ENCODE measurements at regions not wholly inside any gene's neighbourhood (a gene's known extent, or its start where the extent isn't known, plus 50 kb on each side); places are given as distances from the start of the nearest gene placed in this dataset.
"Not testable (repeated sequence)": the region's sequence is repeated elsewhere in the genome, so short reads cannot be mapped to it uniquely, and the experiment has no call there.

DNA sequence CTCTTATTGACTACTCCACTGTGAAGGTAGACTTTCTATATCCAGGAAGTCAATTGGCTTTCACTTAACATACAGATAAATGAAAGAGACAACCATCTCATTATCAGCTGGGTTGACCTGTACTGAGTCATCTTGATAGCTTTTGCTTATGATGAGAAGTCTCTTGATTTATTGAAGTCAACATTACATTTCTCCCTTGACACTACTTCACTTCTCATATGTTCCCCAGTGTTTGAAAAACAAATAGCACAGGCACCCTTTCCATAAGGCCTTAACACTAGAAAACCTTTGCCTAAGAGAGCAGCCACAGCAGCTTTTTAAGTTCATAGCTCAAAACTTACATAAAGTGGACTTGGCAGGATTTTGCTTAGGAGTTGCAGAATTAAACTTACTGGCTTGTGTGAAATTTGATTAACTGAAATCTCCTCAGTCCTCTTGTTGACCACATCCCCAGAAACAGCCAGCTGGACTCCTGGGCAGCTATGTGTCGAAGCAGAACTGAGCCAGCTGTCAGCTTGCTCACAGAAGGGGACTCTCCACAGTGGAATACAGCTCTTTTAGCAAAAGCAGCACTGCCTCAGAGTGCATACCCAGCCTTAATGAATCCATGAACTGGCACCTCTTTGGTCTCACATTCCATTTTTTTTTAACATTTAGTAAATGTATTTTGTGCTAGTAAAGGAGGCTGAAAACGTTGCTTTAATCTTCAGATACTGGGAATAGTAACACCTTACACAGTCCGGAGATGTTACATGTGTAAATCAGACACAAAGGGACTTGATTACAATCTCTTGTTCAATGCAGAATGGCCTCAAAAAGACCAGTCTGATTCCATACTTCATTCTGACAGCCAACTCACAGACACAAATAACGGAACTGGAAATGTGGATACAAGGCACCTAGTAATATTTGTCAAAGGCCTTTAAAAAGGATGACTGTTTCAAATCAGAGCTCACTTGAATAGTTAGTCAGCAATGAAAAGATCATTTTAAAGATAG, 1532.7 kb downstream of the HACE1 start:
- no peaks in the 10 kb centered on the region for H3K9me3 ChIP-seq
- no peaks in the 10 kb centered on the region for H3K27me3 ChIP-seq
- H3K4me1 ChIP-seq: no peaks in the 10 kb centered on the region
- intact Hi-C loops (cut with DNase I): no loop called here
- no peak overlapping the region for H3K27ac ChIP-seq
- no peak for TF ChIP-seq CTCF (IDR thresholded peaks at IDR 0.05)
- TF ChIP-seq POLR2A (IDR thresholded peaks at IDR 0.05): no peak
- no peak overlapping the region for H3K4me3 ChIP-seq
- DNase-seq: no peak
- H3K36me3 ChIP-seq: no peaks in the 10 kb centered on the region
- ATAC-seq: no peak
- 47% methylated on average over 4 of the region's 4 CpGs for WGBS (ENCODE audit: insufficient coverage, low coverage, low lambda C conversion rate, missing lambda C conversion rate)

DNA sequence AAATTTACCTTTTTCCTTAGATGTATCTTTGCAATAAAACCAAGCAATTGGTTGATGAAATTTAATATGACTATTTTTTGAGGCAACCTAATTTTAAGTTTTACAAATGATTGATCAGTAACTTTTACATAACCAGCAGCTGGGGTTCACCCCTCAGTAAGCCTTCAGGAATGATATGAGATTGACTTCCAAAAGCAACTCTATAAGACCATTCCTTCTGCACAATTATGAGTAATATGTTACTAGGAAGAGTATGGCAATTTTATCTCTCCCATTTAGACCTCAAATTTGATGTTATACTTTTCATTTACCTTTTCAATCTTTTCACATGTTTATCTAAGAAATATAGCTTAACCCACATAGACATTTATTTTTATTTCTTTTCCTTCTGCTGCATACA, 1546.3 kb downstream of the HACE1 start:
- TF ChIP-seq CTCF (IDR thresholded peaks at IDR 0.05) (no peak), POLR2A (IDR thresholded peaks at IDR 0.05) (no peak)
- H3K36me3 ChIP-seq: no peaks in the 10 kb centered on the region
- DNase-seq (no peak), ATAC-seq (no peak)
- H3K4me1 ChIP-seq: no peaks in the 10 kb centered on the region
- no peak overlapping the region for H3K4me3 ChIP-seq
- H3K9me3 ChIP-seq: no peaks in the 10 kb centered on the region
- no peak overlapping the region for H3K27ac ChIP-seq
- H3K27me3 ChIP-seq: no peaks in the 10 kb centered on the region
- intact Hi-C loops (cut with DNase I): no loop called here

DNA sequence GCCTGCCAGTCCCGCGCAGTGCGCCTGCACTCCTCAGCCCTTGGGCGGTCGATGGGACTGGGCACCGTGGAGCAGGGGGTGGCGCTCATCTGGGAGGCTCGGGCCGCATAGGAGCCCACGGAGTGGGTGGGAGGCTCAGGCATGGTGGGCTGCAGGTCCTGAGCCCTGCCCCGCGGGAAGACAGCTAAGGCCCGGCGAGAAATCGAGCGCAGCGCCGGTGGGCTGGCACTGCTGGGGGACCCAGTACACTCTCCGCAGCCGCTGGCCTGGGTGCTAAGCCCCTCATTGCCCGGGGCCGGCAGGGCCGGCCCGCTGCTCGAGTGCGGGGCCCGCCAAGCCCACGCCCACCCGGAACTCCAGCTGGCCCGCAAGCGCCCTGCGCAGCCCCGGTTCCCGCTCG, 1565.3 kb downstream of the HACE1 start:
- H3K4me1 ChIP-seq; H3K4me3 ChIP-seq; ATAC-seq; DNase-seq; H3K9me3 ChIP-seq; H3K27ac ChIP-seq; H3K36me3 ChIP-seq; H3K27me3 ChIP-seq; intact Hi-C loops (cut with DNase I): not testable (repeated sequence)
- no CpG with 5 or more reads among the region's 35 CpGs for WGBS (ENCODE audit: insufficient coverage, low coverage, low lambda C conversion rate, missing lambda C conversion rate)

DNA sequence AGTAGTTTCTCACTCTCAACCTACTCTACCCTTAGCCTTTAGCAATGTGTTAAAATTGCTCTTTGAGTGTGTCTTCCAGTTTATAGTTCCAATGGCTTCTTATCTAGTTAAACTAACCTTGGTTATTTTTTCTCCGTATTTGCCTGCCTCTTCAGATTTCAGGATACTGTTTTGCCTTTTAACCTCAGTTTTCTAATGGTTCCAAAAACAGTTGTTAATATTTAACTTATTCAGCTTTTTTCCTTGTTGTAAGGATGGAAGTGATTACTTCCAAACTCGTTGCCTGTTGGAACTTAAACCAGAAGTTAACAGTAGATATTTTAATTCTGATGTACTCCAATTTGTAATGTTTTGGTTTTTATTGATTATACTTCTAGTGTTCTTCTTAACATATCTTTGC, 1574.9 kb downstream of the HACE1 start:
- WGBS (ENCODE audit: insufficient coverage, low coverage, low lambda C conversion rate, missing lambda C conversion rate): 13% methylated on average over 2 of the region's 2 CpGs
- Histone ChIP-seq H3K36me3 (no peaks in the 10 kb centered on the region), H3K9me3 (no peaks in the 10 kb centered on the region), H3K27me3 (no peaks in the 10 kb centered on the region), H3K27ac (no peak overlapping the region), H3K4me3 (no peak overlapping the region), H3K4me1 (no peaks in the 10 kb centered on the region)
- TF ChIP-seq CTCF (IDR thresholded peaks at IDR 0.05): no peak
- TF ChIP-seq POLR2A (IDR thresholded peaks at IDR 0.05): no peak
- intact Hi-C loops (cut with DNase I): no loop called here
- DNase-seq (no peak), ATAC-seq (peak; percentile 48 to 79 (median 58))

- intact Hi-C loops (cut with DNase I): no loop called here
- Histone ChIP-seq H3K9me3 (no peaks in the 10 kb centered on the region), H3K4me1 (no peaks in the 10 kb centered on the region), H3K27ac (no peak overlapping the region), H3K36me3 (no peaks in the 10 kb centered on the region), H3K4me3 (no peak overlapping the region), H3K27me3 (no peaks in the 10 kb centered on the region)
- WGBS (ENCODE audit: insufficient coverage, low coverage, low lambda C conversion rate, missing lambda C conversion rate): 51% methylated on average over 2 of the region's 2 CpGs
- ATAC-seq: no peak
- DNase-seq: no peak
- TF ChIP-seq POLR2A (IDR thresholded peaks at IDR 0.05) (no peak), CTCF (IDR thresholded peaks at IDR 0.05) (no peak)
Measured at GRCh38 chr6:103280417-103280816, 1579.3 kb downstream of the HACE1 start.
